ENCODE measurements at regions not wholly inside any gene's neighbourhood (a gene's known extent, or its start where the extent isn't known, plus 50 kb on each side); places are given as distances from the start of the nearest gene placed in this dataset.

DNA sequence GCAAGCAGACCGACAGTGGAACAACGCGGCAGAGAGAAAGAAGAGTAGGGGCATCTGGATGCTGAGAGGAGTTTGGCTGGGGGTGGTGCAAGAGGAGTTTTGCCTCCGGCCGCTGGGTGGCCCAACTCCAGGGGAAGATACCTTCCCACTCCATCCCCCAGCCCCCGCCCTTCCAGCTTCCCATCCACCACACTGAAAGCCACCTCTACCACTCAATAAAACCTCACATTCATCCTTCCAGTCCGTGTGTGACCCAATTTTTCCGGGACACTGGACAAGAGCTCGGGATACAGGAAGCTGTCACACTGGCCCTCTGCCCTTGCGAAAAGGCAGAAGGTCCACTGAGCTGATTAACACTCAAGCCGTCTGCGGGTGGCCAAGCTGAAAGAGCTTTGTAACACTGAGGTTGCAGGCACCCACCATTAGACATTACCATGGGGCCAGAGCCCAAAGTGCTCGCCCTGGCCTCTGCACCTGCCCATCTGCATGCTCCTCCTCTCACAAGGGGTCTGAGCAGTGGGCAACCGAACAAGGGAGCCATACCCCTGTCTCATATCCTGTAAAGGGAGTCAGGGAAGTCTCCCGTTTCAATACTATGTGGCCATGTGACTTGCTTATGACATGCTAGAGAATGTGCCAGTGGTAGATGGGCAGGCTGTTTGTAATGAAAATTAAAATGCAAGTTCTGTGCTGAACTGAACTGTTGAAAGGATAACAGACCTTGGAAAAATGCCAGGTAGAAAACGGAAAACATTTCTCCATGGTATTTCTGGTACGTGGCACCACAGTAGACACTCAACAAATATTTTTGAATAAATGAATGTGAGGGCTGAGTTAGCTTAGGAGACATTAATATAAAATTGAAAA, 205.1 kb upstream of the STARD13 start:
- TF ChIP-seq, protein P1, sequence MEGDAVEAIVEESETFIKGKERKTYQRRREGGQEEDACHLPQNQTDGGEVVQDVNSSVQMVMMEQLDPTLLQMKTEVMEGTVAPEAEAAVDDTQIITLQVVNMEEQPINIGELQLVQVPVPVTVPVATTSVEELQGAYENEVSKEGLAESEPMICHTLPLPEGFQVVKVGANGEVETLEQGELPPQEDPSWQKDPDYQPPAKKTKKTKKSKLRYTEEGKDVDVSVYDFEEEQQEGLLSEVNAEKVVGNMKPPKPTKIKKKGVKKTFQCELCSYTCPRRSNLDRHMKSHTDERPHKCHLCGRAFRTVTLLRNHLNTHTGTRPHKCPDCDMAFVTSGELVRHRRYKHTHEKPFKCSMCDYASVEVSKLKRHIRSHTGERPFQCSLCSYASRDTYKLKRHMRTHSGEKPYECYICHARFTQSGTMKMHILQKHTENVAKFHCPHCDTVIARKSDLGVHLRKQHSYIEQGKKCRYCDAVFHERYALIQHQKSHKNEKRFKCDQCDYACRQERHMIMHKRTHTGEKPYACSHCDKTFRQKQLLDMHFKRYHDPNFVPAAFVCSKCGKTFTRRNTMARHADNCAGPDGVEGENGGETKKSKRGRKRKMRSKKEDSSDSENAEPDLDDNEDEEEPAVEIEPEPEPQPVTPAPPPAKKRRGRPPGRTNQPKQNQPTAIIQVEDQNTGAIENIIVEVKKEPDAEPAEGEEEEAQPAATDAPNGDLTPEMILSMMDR (IDR thresholded peaks at IDR 0.05), result no peak

DNA sequence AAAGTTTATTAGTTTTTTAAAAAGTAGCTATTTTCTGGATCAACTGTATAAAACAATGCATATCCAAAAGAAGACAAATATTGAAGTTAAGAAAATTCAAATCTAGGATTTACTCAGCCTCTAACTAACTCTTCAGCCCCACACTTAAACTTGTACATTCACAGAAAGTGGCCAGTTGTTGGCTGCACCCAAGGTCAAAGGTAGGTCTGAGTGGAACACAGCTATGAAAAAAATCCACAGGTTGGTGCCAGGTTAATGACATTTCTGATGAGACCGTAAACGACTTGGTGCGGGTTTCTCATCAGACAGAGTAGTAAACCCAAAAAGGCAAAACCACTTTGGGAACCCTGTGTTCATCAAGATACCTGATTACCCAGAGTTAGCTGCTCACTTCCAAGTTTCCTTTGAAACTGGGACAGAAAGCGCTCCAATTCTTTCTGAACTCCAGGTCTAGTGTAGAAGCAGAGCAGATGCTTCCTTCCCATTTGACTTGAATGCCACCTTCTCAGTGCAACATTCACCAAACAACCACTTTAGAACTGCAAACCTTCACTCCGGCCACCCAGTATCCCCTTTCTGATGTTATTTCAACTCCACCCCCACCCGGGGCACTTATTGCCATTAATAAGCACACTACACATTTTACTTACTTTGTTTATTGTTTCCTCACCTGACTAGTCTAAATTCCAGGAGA, 208.3 kb upstream of the STARD13 start:
- no peak for DNase-seq (ENCODE audit: low spot score)
- ATAC-seq (ENCODE audit: low FRiP score), result no peak
- TF ChIP-seq, protein P1 (IDR thresholded peaks at IDR 0.05), result no peak

More for the DNA sequence above, 205.1 kb upstream of the STARD13 start:
- ATAC-seq (ENCODE audit: low FRiP score) (no peak), DNase-seq (ENCODE audit: low spot score) (no peak)

DNA sequence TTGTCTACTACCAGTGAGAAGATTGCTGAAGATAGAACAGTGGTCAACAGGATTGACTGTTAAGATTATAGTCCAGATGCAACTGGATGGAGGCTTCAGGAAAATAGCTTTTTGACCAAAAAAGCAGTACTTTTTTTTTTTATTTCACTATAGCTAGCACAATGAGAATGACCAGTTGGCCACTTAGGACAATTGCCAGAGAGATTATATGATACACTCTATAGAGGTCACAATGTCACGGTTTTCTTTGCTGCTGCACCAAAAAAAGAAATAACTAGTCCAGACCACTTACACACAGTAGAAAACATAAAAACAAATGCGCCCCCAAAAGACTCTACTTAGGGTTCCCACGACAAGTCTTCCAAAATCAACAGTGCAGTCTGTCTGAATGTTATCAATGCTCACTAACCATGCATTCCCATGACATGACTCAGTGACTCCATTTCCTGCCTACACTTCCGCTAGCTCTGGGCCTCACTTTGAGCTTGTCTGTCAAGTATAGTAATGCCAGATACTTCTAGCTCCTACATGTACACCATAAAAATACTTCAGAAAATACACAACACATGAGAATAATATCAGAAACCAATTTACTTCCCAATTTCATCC, 209.1 kb upstream of the STARD13 start:
- DNase-seq (ENCODE audit: low spot score) (no peak), ATAC-seq (ENCODE audit: low FRiP score) (no peak)
- TF ChIP-seq, protein P1 (IDR thresholded peaks at IDR 0.05), result no peak

DNA sequence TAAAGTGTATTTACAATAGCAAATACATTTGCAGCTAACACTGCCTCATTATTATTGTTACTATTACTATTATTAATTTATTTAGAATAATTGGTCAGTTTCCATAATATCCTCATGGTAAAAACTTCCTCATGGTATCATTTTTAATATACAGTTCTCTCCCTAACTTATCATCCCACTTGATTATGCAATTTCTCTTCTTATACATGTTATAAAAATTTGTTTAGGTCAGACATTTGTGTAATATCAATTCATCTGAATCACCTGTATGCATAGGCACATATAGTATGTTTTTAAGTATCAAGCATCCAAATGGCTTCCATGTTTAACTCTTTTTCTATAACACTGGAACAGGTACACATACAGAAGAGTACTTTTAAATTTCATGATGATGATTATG, 210.8 kb upstream of the STARD13 start:
- ATAC-seq (ENCODE audit: low FRiP score), result no peak
- TF ChIP-seq, protein P1 (IDR thresholded peaks at IDR 0.05), result no peak
- no peak for DNase-seq (ENCODE audit: low spot score)

DNA sequence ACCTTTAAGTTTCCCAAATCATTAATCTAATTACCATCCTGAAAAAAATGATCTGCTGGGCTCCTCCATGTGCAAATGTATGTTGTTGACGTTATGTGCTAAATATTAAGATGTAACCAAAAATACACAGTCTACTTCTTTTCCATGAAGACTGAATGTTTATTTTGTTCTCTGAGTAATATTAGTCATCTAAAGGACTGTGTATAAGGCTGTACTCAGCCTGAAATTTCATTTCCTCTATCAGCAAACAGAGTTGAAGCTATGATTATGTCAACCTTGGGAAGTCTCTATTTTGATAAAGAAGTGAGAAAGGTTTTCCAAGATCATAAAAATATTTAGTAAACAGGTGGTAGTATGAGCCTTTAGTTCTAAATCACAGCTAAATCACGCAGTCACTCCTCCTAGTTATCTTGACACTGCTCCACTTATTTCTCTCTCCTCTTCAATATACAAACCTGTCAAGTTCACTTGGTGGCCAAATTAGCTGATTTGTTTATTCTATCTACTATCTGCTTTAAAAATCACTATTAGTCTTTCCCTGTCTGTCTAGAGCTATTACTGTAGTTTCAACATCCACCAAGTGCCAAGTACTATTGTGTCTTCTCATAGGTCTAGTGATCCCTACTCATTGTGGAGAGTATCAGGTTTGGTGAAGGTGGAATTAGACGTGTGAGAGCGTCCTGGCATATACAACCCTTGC, 211.7 kb upstream of the STARD13 start:
- ATAC-seq (ENCODE audit: low FRiP score) (no peak), DNase-seq (ENCODE audit: low spot score) (no peak)
- TF ChIP-seq, protein P1 (IDR thresholded peaks at IDR 0.05), result no peak

DNA sequence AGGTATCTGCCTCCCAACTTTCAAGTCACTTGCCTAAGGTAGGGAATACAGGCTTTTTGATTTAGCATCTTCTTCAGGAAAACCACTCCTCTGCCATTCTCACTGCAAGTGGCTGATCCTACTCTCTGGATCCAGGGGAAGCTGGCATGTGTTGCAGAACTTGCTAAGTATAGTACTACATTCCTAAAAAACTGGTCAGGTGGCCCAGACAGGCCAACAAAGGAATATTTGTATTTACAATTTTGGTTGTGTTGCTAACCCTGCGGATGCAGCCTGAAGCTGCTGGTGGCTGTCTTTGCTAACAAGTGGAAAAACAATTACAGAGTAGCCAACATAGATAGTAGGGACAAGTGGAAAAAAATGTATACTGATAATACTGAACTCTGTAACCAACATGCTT, 222.5 kb upstream of the STARD13 start:
- DNase-seq (ENCODE audit: low spot score) (no peak), ATAC-seq (ENCODE audit: low FRiP score) (no peak)
- TF ChIP-seq, protein P1 (IDR thresholded peaks at IDR 0.05), result no peak

All from omental fat pad (tissue), 3 donors.